Esophagus squamous epithelium (tissue), 4 donors: ENCODE measurements at regions not wholly inside any gene's neighbourhood (a gene's known extent, or its start where the extent isn't known, plus 50 kb on each side); places are given as distances from the start of the nearest gene placed in this dataset.
"Not testable (repeated sequence)": the region's sequence is repeated elsewhere in the genome, so short reads cannot be mapped to it uniquely, and the experiment has no call there.

Source experiments
- CTCF ChIP-seq, 6 experiments: fragments of 450-650 bp in 4 of 6; fragments of 200-600 bp in 2 of 6; sonication (generic) in 2 of 6; IDR thresholded peaks; one replicate each; pipeline ENCODE4 v1.5.1; 2016 to 2019; ENCODE audit warnings: antibody characterized with exemption in 6 of 6, mild to moderate bottlenecking in 4 of 6, moderate library complexity in 4 of 6
- POLR2A ChIP-seq, 4 donors: fragments of 450-650 bp; IDR thresholded peaks; one replicate each; pipeline ENCODE4 v1.6.1; 2017; ENCODE audit warnings: antibody characterized with exemption in 4 of 4, mild to moderate bottlenecking in 4 of 4, moderate library complexity in 3 of 4

DNA sequence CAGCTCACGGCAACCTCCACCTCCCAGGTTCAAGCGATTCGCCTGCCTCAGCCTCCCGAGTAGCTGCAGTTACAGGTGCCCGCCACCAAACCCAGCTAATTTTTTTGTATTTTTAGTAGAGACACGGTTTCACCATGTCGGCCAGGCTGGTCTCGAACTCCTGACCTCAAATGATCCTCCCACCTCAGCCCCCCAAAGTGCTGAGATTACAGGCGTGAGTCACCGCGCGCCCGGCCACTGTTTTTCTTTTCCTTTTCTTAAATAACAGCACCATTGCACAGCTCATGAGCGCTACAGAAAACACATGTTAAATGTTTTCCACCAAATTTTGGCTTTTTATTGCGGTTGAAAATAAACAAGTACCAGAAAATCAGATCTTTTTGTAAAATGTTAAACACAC lies 195.5 kb downstream of the CRLF2 start:
- TF ChIP-seq POLR2A, CTCF (IDR thresholded peaks at IDR 0.05): not testable (repeated sequence)
